ENCODE measurements at regions not wholly inside any gene's neighbourhood (a gene's known extent, or its start where the extent isn't known, plus 50 kb on each side); places are given as distances from the start of the nearest gene placed in this dataset.

DNA sequence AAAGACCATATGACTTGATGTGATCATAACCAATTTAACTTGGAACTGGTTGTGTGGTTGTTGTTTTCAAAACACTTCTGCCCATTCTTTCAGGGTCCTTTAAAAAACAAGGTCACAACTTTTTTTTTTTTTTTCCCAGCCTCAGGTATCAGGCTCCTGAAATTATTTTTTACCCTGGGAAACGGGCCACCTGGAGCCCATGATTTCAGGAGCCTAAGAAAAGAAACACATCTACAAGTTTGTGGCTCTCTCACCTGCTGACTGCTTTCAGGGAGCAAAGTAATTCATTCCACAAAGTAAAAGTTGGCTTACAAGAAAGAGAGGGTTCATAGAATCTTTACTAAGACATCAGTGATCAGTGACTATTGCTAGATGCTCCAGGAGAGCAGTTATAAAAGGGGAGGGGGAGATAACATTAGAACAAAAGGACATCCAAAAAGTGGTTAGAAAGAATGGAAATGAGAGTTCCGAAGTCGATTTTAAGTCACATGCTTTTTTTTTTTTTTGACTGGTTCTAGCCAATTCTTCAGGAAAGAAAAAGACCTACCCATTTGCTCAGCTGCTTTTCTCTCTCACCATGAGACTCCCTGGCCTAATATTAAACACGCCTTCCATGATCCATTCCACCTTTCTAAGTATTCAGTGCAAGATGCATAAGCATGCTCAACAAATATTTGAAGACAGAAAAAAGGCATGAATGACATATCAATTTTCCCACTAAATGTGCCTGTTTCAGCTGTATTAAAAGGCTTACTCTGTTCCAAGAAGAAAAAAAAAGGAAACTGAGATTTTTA lies 267.3 kb downstream of the LRATD1 start:
- Histone ChIP-seq H3K9me3 (replicated peaks in 1 of 2; ENCODE audit: control insufficient read depth in 1 of 2, insufficient read depth in 1 of 2, low read length in 2 of 2) (no peaks in the 10 kb centered on the region), H3K9ac (ENCODE audit: insufficient read depth, low read length, poor library complexity, severe bottlenecking) (no peak overlapping the region), H3K4me2 (replicated peaks; ENCODE audit: extremely low read depth, low read length, poor library complexity, severe bottlenecking) (no peak overlapping the region), H3K4me1 (ENCODE audit: control insufficient read depth in 1 of 2, insufficient read depth in 2 of 2, low read length in 2 of 2) (no peaks in the 10 kb centered on the region), H3K36me3 (replicated peaks in 1 of 2; ENCODE audit: control insufficient read depth in 1 of 2, insufficient read depth in 2 of 2, low read length in 2 of 2) (no peaks in the 10 kb centered on the region), H3K79me2 (ENCODE audit: insufficient read depth, low read length) (no peaks in the 10 kb centered on the region), H3K27me3 (ENCODE audit: control insufficient read depth in 2 of 2, insufficient read depth in 2 of 2, low read length in 2 of 2) (no peaks in the 10 kb centered on the region), H4K20me1 (ENCODE audit: insufficient read depth, low read length) (no peaks in the 10 kb centered on the region), H3K27ac (ENCODE audit: low read depth in 1 of 2, low read length in 2 of 2) (no peak overlapping the region), H2AFZ (ENCODE audit: insufficient read depth, low read depth, low read length, poor library complexity, severe bottlenecking) (no peak overlapping the region), H3K4me3 (replicated peaks in 1 of 3; ENCODE audit: low read depth in 2 of 3, low read length in 3 of 3) (no peak overlapping the region)
- DNase-seq: no peak
- Mint-ChIP-seq H3K9me3 (peaks cover 0 to 6% (median 3%) of the 10 kb centered on the region in 7 donors), H3K27me3 (ENCODE audit: low read depth in 3 of 3) (peaks cover 0 to 3% (median 1%) of the 10 kb centered on the region in 3 donors), H3K36me3 (no peaks in the 10 kb centered on the region), H3K4me1 (no peaks in the 10 kb centered on the region), H3K27ac (no peak overlapping the region), H3K4me3 (no peak overlapping the region)
- intact Hi-C loops (cut with micrococcal nuclease): no loop called here
- TF ChIP-seq, protein P1, sequence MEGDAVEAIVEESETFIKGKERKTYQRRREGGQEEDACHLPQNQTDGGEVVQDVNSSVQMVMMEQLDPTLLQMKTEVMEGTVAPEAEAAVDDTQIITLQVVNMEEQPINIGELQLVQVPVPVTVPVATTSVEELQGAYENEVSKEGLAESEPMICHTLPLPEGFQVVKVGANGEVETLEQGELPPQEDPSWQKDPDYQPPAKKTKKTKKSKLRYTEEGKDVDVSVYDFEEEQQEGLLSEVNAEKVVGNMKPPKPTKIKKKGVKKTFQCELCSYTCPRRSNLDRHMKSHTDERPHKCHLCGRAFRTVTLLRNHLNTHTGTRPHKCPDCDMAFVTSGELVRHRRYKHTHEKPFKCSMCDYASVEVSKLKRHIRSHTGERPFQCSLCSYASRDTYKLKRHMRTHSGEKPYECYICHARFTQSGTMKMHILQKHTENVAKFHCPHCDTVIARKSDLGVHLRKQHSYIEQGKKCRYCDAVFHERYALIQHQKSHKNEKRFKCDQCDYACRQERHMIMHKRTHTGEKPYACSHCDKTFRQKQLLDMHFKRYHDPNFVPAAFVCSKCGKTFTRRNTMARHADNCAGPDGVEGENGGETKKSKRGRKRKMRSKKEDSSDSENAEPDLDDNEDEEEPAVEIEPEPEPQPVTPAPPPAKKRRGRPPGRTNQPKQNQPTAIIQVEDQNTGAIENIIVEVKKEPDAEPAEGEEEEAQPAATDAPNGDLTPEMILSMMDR (IDR thresholded peaks at IDR 0.05): no peak
- WGBS (ENCODE audit: insufficient coverage): no CpG with 5 or more reads among the region's 4 CpGs

DNA sequence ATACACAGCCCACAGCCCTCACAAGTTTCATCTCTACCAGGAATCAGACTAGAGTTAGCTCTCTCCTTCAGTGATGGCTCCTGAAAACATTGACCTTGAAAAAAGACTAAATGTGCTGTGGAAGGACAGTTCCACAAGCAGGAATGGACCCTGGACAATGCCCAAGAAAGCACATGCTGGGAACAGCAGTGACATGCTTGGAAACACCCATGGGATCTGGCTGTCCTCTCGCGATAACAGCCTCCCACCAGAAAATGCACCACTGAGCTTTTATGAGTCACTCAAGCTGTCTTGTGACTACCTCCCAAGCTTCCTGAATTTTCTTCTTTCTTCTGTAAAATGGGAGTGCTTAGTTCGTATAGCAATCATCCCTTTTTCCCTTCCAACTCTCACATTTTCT lies 269.2 kb downstream of the LRATD1 start:
- H3K9me3 ChIP-seq (replicated peaks in 1 of 2; ENCODE audit: control insufficient read depth in 1 of 2, insufficient read depth in 1 of 2, low read length in 2 of 2): no peaks in the 10 kb centered on the region
- H3K4me3 ChIP-seq (replicated peaks in 1 of 3; ENCODE audit: low read depth in 2 of 3, low read length in 3 of 3): no peak overlapping the region
- H3K4me2 ChIP-seq (replicated peaks; ENCODE audit: extremely low read depth, low read length, poor library complexity, severe bottlenecking): no peak overlapping the region
- Mint-ChIP-seq H3K36me3 (no peaks in the 10 kb centered on the region), H3K27ac (peak overlapping the region in 1 of 7 donors; percentile 32), H3K27me3 (ENCODE audit: low read depth in 3 of 3) (peaks cover 0 to 3% (median 1%) of the 10 kb centered on the region in 3 donors), H3K9me3 (peaks cover 0 to 4% (median 1%) of the 10 kb centered on the region in 7 donors), H3K4me3 (no peak overlapping the region), H3K4me1 (no peaks in the 10 kb centered on the region)
- H3K36me3 ChIP-seq (replicated peaks in 1 of 2; ENCODE audit: control insufficient read depth in 1 of 2, insufficient read depth in 2 of 2, low read length in 2 of 2): no peaks in the 10 kb centered on the region
- H3K9ac ChIP-seq (ENCODE audit: insufficient read depth, low read length, poor library complexity, severe bottlenecking): no peak overlapping the region
- no peak overlapping the region for H2AFZ ChIP-seq (ENCODE audit: insufficient read depth, low read depth, low read length, poor library complexity, severe bottlenecking)
- TF ChIP-seq, protein P1 (IDR thresholded peaks at IDR 0.05): no peak
- no peaks in the 10 kb centered on the region for H3K79me2 ChIP-seq (ENCODE audit: insufficient read depth, low read length)
- no CpG with 5 or more reads among the region's 3 CpGs for WGBS (ENCODE audit: insufficient coverage)
- no peak overlapping the region for H3K27ac ChIP-seq (ENCODE audit: low read depth in 1 of 2, low read length in 2 of 2)
- no peaks in the 10 kb centered on the region for H3K27me3 ChIP-seq (ENCODE audit: control insufficient read depth in 2 of 2, insufficient read depth in 2 of 2, low read length in 2 of 2)
- H3K4me1 ChIP-seq (ENCODE audit: control insufficient read depth in 1 of 2, insufficient read depth in 2 of 2, low read length in 2 of 2): no peaks in the 10 kb centered on the region
- intact Hi-C loops (cut with micrococcal nuclease): no loop called here
- DNase-seq: no peak
- H4K20me1 ChIP-seq (ENCODE audit: insufficient read depth, low read length): no peaks in the 10 kb centered on the region
